ENCODE measurements at regions not wholly inside any gene's neighbourhood (a gene's known extent, or its start where the extent isn't known, plus 50 kb on each side); places are given as distances from the start of the nearest gene placed in this dataset.
"Not testable (repeated sequence)": the region's sequence is repeated elsewhere in the genome, so short reads cannot be mapped to it uniquely, and the experiment has no call there.

GRCh38 chr9:80482251-80482650, 910.5 kb downstream of the TLE4 start:
- CTCF ChIA-PET, POLR2A ChIA-PET: not testable (repeated sequence)

- CTCF ChIA-PET, result no interaction called here
These were observed 895.9 kb downstream of the TLE4 start for GRCh38 chr9:80467632-80468031.

GRCh38 chr9:80465556-80465955, 893.8 kb downstream of the TLE4 start:
- POLR2A ChIA-PET, result no interaction called here
- CTCF ChIA-PET, result no interaction called here

More at GRCh38 chr9:80467632-80468031, 895.9 kb downstream of the TLE4 start:
- POLR2A ChIA-PET, result no interaction called here

GRCh38 chr9:80449513-80449912, 877.7 kb downstream of the TLE4 start:
- ChIA-PET CTCF (no interaction called here), POLR2A (no interaction called here)

- POLR2A ChIA-PET, result no interaction called here
- CTCF ChIA-PET, result no interaction called here
These were observed 877.2 kb downstream of the TLE4 start for GRCh38 chr9:80448996-80449395.

- ChIA-PET CTCF (no interaction called here), POLR2A (no interaction called here)
These were observed 876.1 kb downstream of the TLE4 start for GRCh38 chr9:80447876-80448275.

GRCh38 chr9:80440724-80441123, 869.0 kb downstream of the TLE4 start:
- CTCF ChIA-PET, result no interaction called here

GRCh38 chr9:80437825-80438224, 866.1 kb downstream of the TLE4 start:
- POLR2A ChIA-PET, result no interaction called here
- CTCF ChIA-PET, result no interaction called here

More at GRCh38 chr9:80440724-80441123, 869.0 kb downstream of the TLE4 start:
- POLR2A ChIA-PET, result no interaction called here

GRCh38 chr9:80437091-80437640, 865.4 kb downstream of the TLE4 start:
- ChIA-PET CTCF (no interaction called here), POLR2A (no interaction called here)

- ChIA-PET CTCF (no interaction called here), POLR2A (no interaction called here)
These were observed 863.8 kb downstream of the TLE4 start for GRCh38 chr9:80435591-80435990.

- POLR2A ChIA-PET, result no interaction called here
- CTCF ChIA-PET, result no interaction called here
These were observed 855.2 kb downstream of the TLE4 start for GRCh38 chr9:80426992-80427391.

- POLR2A ChIA-PET, result no interaction called here
- CTCF ChIA-PET, result no interaction called here
These were observed 845.5 kb downstream of the TLE4 start for GRCh38 chr9:80417211-80417773.

- CTCF ChIA-PET, result no interaction called here
These were observed 838.3 kb downstream of the TLE4 start for GRCh38 chr9:80410106-80410505.

GRCh38 chr9:80407220-80407619, 835.5 kb downstream of the TLE4 start:
- ChIA-PET CTCF (no interaction called here), POLR2A (no interaction called here)

More at GRCh38 chr9:80410106-80410505, 838.3 kb downstream of the TLE4 start:
- POLR2A ChIA-PET, result no interaction called here

- ChIA-PET CTCF (no interaction called here), POLR2A (no interaction called here)
These were observed 829.5 kb downstream of the TLE4 start for GRCh38 chr9:80401243-80401642.

GRCh38 chr9:80400624-80401230, 829.0 kb downstream of the TLE4 start:
- ChIA-PET POLR2A (no interaction called here), CTCF (no interaction called here)

- ChIA-PET POLR2A (no interaction called here), CTCF (no interaction called here)
These were observed 827.8 kb downstream of the TLE4 start for GRCh38 chr9:80399606-80400005.

GRCh38 chr9:80387828-80388227, 816.1 kb downstream of the TLE4 start:
- ChIA-PET POLR2A (no interaction called here), CTCF (no interaction called here)

GRCh38 chr9:80385246-80385645, 813.5 kb downstream of the TLE4 start:
- ChIA-PET CTCF (no interaction called here), POLR2A (no interaction called here)

GRCh38 chr9:80383331-80383730, 811.6 kb downstream of the TLE4 start:
- ChIA-PET POLR2A (no interaction called here), CTCF (no interaction called here)

GRCh38 chr9:80382211-80382891, 810.6 kb downstream of the TLE4 start:
- ChIA-PET POLR2A (no interaction called here), CTCF (no interaction called here)

- CTCF ChIA-PET, result no interaction called here
- POLR2A ChIA-PET, result no interaction called here
These were observed 808.5 kb downstream of the TLE4 start for GRCh38 chr9:80380301-80380700.
